ENCODE measurements at regions not wholly inside any gene's neighbourhood (a gene's known extent, or its start where the extent isn't known, plus 50 kb on each side); places are given as distances from the start of the nearest gene placed in this dataset.
A peak's percentile ranks its signal among the peaks of the same experiment; 100 is the strongest.

DNA sequence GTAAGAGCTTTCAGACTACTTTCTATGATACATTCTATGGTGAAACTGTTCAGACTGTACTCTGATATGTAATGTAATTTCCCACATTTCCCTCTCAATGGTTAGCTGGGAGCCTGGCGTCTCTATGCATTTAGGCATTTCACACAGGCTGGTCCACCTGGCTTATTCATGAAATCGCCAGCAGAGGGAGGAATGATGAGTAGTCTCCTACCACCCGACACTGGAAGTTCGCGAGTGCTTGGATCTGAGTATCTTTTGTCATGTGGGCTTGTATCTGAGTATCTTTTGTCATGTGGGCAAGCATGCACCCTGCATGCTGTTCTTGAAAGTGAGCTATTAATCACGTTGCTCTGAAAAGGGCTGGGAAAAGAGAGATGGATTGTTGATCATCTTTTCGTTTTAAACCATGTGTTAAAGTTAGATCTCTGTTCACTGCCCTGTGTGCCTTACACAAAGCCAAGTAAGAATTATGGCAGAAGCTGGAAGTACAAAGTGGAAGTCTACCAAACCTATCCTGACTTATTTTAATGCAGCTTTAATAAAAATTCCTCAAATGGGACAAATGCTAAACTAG, 235.0 kb downstream of the ATP23 start:
- CTCF ChIA-PET, result interaction anchor here (0.6 kb wide), 1 partner anchor 1250 kb away, joined by 7 read pairs; no protein-coding TSS in a partner anchor
- H3K4me1 ChIP-seq (ENCODE audit: control insufficient read depth, insufficient read depth, low read length), result no peaks in the 10 kb centered on the region
- H3K27me3 ChIP-seq (ENCODE audit: control insufficient read depth, insufficient read depth, low read length), result 0 out of 2 replicates have a peak, but pooled peaks cover 2% of the 10 kb centered on the region
- DNase-seq (ENCODE audit: low read depth, low spot score) (peak; percentile 8), ATAC-seq (peak; percentile 86)
- no peaks in the 10 kb centered on the region for H3K9me3 ChIP-seq (ENCODE audit: control insufficient read depth, insufficient read depth, low read depth, low read length)
- no peak for TF ChIP-seq TCF7L2 (IDR thresholded peaks at IDR 0.05; ENCODE audit: low read depth, low read length)
- TF ChIP-seq, protein P1, sequence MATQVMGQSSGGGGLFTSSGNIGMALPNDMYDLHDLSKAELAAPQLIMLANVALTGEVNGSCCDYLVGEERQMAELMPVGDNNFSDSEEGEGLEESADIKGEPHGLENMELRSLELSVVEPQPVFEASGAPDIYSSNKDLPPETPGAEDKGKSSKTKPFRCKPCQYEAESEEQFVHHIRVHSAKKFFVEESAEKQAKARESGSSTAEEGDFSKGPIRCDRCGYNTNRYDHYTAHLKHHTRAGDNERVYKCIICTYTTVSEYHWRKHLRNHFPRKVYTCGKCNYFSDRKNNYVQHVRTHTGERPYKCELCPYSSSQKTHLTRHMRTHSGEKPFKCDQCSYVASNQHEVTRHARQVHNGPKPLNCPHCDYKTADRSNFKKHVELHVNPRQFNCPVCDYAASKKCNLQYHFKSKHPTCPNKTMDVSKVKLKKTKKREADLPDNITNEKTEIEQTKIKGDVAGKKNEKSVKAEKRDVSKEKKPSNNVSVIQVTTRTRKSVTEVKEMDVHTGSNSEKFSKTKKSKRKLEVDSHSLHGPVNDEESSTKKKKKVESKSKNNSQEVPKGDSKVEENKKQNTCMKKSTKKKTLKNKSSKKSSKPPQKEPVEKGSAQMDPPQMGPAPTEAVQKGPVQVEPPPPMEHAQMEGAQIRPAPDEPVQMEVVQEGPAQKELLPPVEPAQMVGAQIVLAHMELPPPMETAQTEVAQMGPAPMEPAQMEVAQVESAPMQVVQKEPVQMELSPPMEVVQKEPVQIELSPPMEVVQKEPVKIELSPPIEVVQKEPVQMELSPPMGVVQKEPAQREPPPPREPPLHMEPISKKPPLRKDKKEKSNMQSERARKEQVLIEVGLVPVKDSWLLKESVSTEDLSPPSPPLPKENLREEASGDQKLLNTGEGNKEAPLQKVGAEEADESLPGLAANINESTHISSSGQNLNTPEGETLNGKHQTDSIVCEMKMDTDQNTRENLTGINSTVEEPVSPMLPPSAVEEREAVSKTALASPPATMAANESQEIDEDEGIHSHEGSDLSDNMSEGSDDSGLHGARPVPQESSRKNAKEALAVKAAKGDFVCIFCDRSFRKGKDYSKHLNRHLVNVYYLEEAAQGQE (IDR thresholded peaks at IDR 0.05; ENCODE audit: insufficient read depth in 1 of 2, low read depth in 2 of 2, low read length in 1 of 2), result no peak
- no peak for TF ChIP-seq SIN3A (IDR thresholded peaks at IDR 0.05; ENCODE audit: borderline replicate concordance, insufficient read depth, low read depth, low read length)
- TF ChIP-seq, protein P2, sequence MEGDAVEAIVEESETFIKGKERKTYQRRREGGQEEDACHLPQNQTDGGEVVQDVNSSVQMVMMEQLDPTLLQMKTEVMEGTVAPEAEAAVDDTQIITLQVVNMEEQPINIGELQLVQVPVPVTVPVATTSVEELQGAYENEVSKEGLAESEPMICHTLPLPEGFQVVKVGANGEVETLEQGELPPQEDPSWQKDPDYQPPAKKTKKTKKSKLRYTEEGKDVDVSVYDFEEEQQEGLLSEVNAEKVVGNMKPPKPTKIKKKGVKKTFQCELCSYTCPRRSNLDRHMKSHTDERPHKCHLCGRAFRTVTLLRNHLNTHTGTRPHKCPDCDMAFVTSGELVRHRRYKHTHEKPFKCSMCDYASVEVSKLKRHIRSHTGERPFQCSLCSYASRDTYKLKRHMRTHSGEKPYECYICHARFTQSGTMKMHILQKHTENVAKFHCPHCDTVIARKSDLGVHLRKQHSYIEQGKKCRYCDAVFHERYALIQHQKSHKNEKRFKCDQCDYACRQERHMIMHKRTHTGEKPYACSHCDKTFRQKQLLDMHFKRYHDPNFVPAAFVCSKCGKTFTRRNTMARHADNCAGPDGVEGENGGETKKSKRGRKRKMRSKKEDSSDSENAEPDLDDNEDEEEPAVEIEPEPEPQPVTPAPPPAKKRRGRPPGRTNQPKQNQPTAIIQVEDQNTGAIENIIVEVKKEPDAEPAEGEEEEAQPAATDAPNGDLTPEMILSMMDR (IDR thresholded peaks at IDR 0.05), result peak; percentile 72
- H3K27ac ChIP-seq (ENCODE audit: low read length), result no peak overlapping the region
- in situ Hi-C loops (cut with HindIII; ENCODE audit: low pct_unique_long_range_greater_than_20kb, low sequenced_read_pairs) (no loop called here), intact Hi-C loops (cut with micrococcal nuclease; ENCODE audit: unreplicated experiment) (no loop called here)
- no TSS peak for BruUV-seq (replicated peaks)
- H3K36me3 ChIP-seq (ENCODE audit: control insufficient read depth, insufficient read depth, low read length), result no peaks in the 10 kb centered on the region
- POLR2A ChIA-PET, result no interaction called here
- no peak overlapping the region for H3K4me3 ChIP-seq (ENCODE audit: low read depth in 2 of 2, low read length in 2 of 2)

DNA sequence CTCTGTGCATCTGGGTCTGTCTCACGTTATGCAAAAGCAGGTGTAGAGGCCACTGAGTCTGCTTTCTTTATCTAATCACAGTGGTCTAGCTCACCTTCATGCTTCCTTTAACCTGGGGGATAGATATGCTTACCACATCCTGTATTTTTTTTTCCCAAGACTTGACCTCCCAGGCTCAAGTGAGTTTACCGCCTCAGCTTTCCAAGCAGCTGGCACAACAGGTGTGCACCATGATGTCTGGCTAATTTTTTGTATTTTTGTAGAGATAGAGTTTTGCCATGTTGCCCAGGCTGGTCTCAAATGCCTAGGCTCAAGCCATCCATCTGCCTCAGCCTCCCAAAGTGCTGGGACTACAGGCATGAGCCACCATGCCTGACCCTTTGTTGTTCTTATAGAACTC, 236.0 kb downstream of the ATP23 start:
- TF ChIP-seq, protein P1 (IDR thresholded peaks at IDR 0.05; ENCODE audit: insufficient read depth in 1 of 2, low read depth in 2 of 2, low read length in 1 of 2), result no peak
- TF ChIP-seq, protein P2 (IDR thresholded peaks at IDR 0.05), result no peak
- TF ChIP-seq TCF7L2 (IDR thresholded peaks at IDR 0.05; ENCODE audit: low read depth, low read length), result no peak
- TF ChIP-seq POLR2AphosphoS5 (IDR thresholded peaks at IDR 0.05; ENCODE audit: low read depth, low read length), result no peak
- no peak for TF ChIP-seq SIN3A (IDR thresholded peaks at IDR 0.05; ENCODE audit: borderline replicate concordance, insufficient read depth, low read depth, low read length)
- in situ Hi-C loops (cut with HindIII; ENCODE audit: low pct_unique_long_range_greater_than_20kb, low sequenced_read_pairs) (no loop called here), intact Hi-C loops (cut with micrococcal nuclease; ENCODE audit: unreplicated experiment) (no loop called here)
- ChIA-PET POLR2A (no interaction called here), CTCF (no interaction called here)
- DNase-seq (ENCODE audit: low read depth, low spot score) (no peak), ATAC-seq (no peak)
- Histone ChIP-seq H3K4me3 (ENCODE audit: low read depth in 2 of 2, low read length in 2 of 2) (no peak overlapping the region), H3K27ac (ENCODE audit: low read length) (no peak overlapping the region), H3K27me3 (ENCODE audit: control insufficient read depth, insufficient read depth, low read length) (0 out of 2 replicates have a peak, but pooled peaks cover 2% of the 10 kb centered on the region), H3K4me1 (ENCODE audit: control insufficient read depth, insufficient read depth, low read length) (no peaks in the 10 kb centered on the region), H3K36me3 (ENCODE audit: control insufficient read depth, insufficient read depth, low read length) (no peaks in the 10 kb centered on the region), H3K9me3 (ENCODE audit: control insufficient read depth, insufficient read depth, low read depth, low read length) (no peaks in the 10 kb centered on the region)
- BruUV-seq (replicated peaks), result no TSS peak

Measured in Panc1 (cell line).